HG03439 (cell line): ENCODE measurements at regions not wholly inside any gene's neighbourhood (a gene's known extent, or its start where the extent isn't known, plus 50 kb on each side); places are given as distances from the start of the nearest gene placed in this dataset.

Source experiments
- ATAC-seq: cut with Tn5 transposase; IDR thresholded peaks from one replicate; pipeline ENCODE4 v1.9.1; 2021; ENCODE audit warnings: mild to moderate bottlenecking, moderate library complexity; ENCODE audit not compliant: unreplicated experiment

- ATAC-seq: no peak
Measured at GRCh38 chr7:19872094-19872493, 98.7 kb upstream of the TMEM196 start.

- ATAC-seq: no peak
Measured at GRCh38 chr7:19871102-19871501, 97.7 kb upstream of the TMEM196 start.

- ATAC-seq: no peak
Measured at GRCh38 chr7:19869979-19870378, 96.6 kb upstream of the TMEM196 start.

GRCh38 chr7:19853261-19853832 lies 79.9 kb upstream of the TMEM196 start:
- no peak for ATAC-seq

GRCh38 chr7:19852192-19852591 lies 78.8 kb upstream of the TMEM196 start:
- ATAC-seq: no peak

GRCh38 chr7:19851504-19851903 lies 78.1 kb upstream of the TMEM196 start:
- no peak for ATAC-seq

GRCh38 chr7:19834566-19834965 lies 61.1 kb upstream of the TMEM196 start:
- no peak for ATAC-seq

- ATAC-seq: no peak
Measured at GRCh38 chr7:19830604-19831003, 57.2 kb upstream of the TMEM196 start.
